Naive B cell (primary cell): ENCODE measurements at regions not wholly inside any gene's neighbourhood (a gene's known extent, or its start where the extent isn't known, plus 50 kb on each side); places are given as distances from the start of the nearest gene placed in this dataset.

Source experiments
- ATAC-seq, 2 donors: fragments of 150-1000 bp; cut with Tn5 transposase; 2 replicates each; pipeline ENCODE4 v1.10.0; 2021; ENCODE audit warnings: low read depth in 2 of 2, mild to moderate bottlenecking in 2 of 2, moderate library complexity in 2 of 2
- DNase-seq: peaks from one replicate; pipeline ENCODE4 v3.0.0; 2022
- H3K27ac Mint-ChIP-seq, 6 donors: one replicate each; pipeline ENCODE4 v1.8.0; 2020 to 2022; ENCODE audit warnings: mild to moderate bottlenecking in 6 of 6, mixed read lengths in 6 of 6, moderate library complexity in 5 of 6, inconsistent platforms in 2 of 6
- H3K27me3 Mint-ChIP-seq, 3 donors: one replicate each; pipeline ENCODE4 v1.8.0; 2021 to 2022; ENCODE audit warnings: mixed read lengths in 3 of 3, mild to moderate bottlenecking in 1 of 3
- H3K36me3 Mint-ChIP-seq, 2 donors: one replicate each; pipeline ENCODE4 v1.8.0; 2020 to 2022; ENCODE audit warnings: mixed read lengths in 2 of 2, inconsistent platforms in 1 of 2, mild to moderate bottlenecking in 1 of 2
- H3K4me1 Mint-ChIP-seq, 3 donors: one replicate each; pipeline ENCODE4 v1.8.0; 2020 to 2022; ENCODE audit warnings: mixed read lengths in 3 of 3, inconsistent platforms in 1 of 3, mild to moderate bottlenecking in 1 of 3, moderate library complexity in 1 of 3
- H3K4me3 Mint-ChIP-seq, 8 donors: one replicate each; pipeline ENCODE4 v1.8.0; 2020 to 2022; ENCODE audit warnings: mild to moderate bottlenecking in 8 of 8, mixed read lengths in 8 of 8, moderate library complexity in 8 of 8, inconsistent platforms in 2 of 8
- H3K9me3 Mint-ChIP-seq, 7 donors: one replicate each; pipeline ENCODE4 v1.8.0; 2020 to 2022; ENCODE audit warnings: mixed read lengths in 7 of 7, mild to moderate bottlenecking in 5 of 7, inconsistent platforms in 2 of 7, moderate library complexity in 1 of 7

DNA sequence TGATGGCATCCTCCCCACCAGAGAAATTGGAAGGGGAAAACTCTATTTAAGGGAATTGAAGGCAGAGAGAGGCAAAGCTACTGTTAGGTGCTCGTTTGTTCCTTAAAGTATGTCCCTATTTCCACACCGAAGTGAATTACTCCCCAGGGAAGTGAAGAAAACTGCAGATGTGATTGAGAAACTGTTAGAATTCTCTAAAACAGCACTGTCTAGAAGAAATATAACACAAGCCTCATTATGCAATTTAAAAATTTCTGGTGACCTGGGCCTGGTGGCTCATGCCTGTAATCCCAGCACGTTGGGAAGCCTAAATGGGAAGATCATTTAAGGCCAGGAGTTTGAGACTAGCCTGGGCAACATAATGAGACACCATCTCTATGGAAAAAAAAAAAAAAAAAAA lies 305.0 kb downstream of the SHQ1 start:
- ATAC-seq (no peak), DNase-seq (no peak)
- Mint-ChIP-seq H3K27ac (no peak overlapping the region), H3K9me3 (peaks cover 0 to 8% (median 0%) of the 10 kb centered on the region in 7 donors), H3K4me3 (peak overlapping the region in 1 of 8 donors; percentile 29), H3K27me3 (peaks cover 7 to 8% (median 8%) of the 10 kb centered on the region in 3 donors), H3K4me1 (peaks cover 4 to 17% (median 9%) of the 10 kb centered on the region in 3 donors), H3K36me3 (no peaks in the 10 kb centered on the region)

GRCh38 chr3:72542781-72543180 lies 305.5 kb downstream of the SHQ1 start:
- H3K36me3 Mint-ChIP-seq, result no peaks in the 10 kb centered on the region
- H3K4me1 Mint-ChIP-seq, result peaks cover 4 to 22% (median 10%) of the 10 kb centered on the region in 3 donors
- H3K4me3 Mint-ChIP-seq, result no peak overlapping the region
- no peak for ATAC-seq
- H3K27ac Mint-ChIP-seq, result no peak overlapping the region
- peaks cover 0 to 8% (median 0%) of the 10 kb centered on the region in 7 donors for H3K9me3 Mint-ChIP-seq
- H3K27me3 Mint-ChIP-seq, result peaks cover 7 to 8% (median 8%) of the 10 kb centered on the region in 3 donors
- no peak for DNase-seq

GRCh38 chr3:72539856-72540255 lies 308.4 kb downstream of the SHQ1 start:
- no peak for ATAC-seq
- H3K36me3 Mint-ChIP-seq, result no peaks in the 10 kb centered on the region
- peaks cover 6 to 16% (median 8%) of the 10 kb centered on the region in 3 donors for H3K27me3 Mint-ChIP-seq

GRCh38 chr3:72538070-72538745 lies 310.0 kb downstream of the SHQ1 start:
- Mint-ChIP-seq H3K9me3 (peaks cover 0 to 12% (median 5%) of the 10 kb centered on the region in 7 donors), H3K4me3 (no peak overlapping the region), H3K27ac (no peak overlapping the region), H3K4me1 (peaks cover 21 to 43% (median 22%) of the 10 kb centered on the region in 3 donors), H3K27me3 (peaks cover 15 to 28% (median 19%) of the 10 kb centered on the region in 3 donors), H3K36me3 (peaks cover 0 to 11% of the 10 kb centered on the region in 2 donors)
- ATAC-seq (peak; percentile 44 to 47), DNase-seq (no peak)

More at GRCh38 chr3:72539856-72540255, 308.4 kb downstream of the SHQ1 start:
- H3K27ac Mint-ChIP-seq, result no peak overlapping the region
- H3K4me3 Mint-ChIP-seq, result no peak overlapping the region
- no peak for DNase-seq
- peaks cover 11 to 30% (median 12%) of the 10 kb centered on the region in 3 donors for H3K4me1 Mint-ChIP-seq
- peaks cover 0 to 8% (median 0%) of the 10 kb centered on the region in 7 donors for H3K9me3 Mint-ChIP-seq

DNA sequence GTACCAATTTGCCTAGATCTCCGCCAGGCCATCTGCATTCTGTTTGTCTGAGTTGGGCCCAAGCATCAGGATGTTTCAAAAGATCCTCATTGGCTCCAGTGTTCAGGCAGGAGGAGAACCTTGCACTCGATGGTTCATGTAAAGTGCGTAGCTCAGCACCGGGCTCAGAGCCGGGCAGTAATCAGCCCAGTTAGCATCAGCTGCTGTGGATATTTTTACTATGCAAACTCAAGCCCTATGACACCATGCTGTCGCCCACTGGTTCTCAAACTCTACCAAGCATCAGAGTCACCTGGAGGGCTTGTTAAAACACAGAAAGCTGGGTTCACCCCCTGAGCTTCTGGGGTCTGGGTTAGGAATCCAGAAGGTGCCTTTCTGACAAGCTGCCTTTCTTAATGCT lies 310.8 kb downstream of the SHQ1 start:
- ATAC-seq, result no peak
- peaks cover 11 to 33% (median 22%) of the 10 kb centered on the region in 3 donors for H3K27me3 Mint-ChIP-seq
- H3K4me1 Mint-ChIP-seq, result peaks cover 21 to 43% (median 23%) of the 10 kb centered on the region in 3 donors
- H3K36me3 Mint-ChIP-seq, result peaks cover 0 to 11% of the 10 kb centered on the region in 2 donors
- peaks cover 0 to 12% (median 5%) of the 10 kb centered on the region in 7 donors for H3K9me3 Mint-ChIP-seq
- no peak for DNase-seq
- no peak overlapping the region for H3K27ac Mint-ChIP-seq
- no peak overlapping the region for H3K4me3 Mint-ChIP-seq

- H3K4me3 Mint-ChIP-seq, result no peak overlapping the region
- H3K36me3 Mint-ChIP-seq, result peaks cover 0 to 11% of the 10 kb centered on the region in 2 donors
- H3K9me3 Mint-ChIP-seq, result peaks cover 0 to 12% (median 5%) of the 10 kb centered on the region in 7 donors
- DNase-seq (no peak), ATAC-seq (no peak)
- peaks cover 21 to 43% (median 23%) of the 10 kb centered on the region in 3 donors for H3K4me1 Mint-ChIP-seq
- H3K27me3 Mint-ChIP-seq, result peaks cover 11 to 38% (median 28%) of the 10 kb centered on the region in 3 donors
- no peak overlapping the region for H3K27ac Mint-ChIP-seq
Observed at GRCh38 chr3:72536878-72537267, 311.4 kb downstream of the SHQ1 start.

GRCh38 chr3:72536206-72536877 lies 311.9 kb downstream of the SHQ1 start:
- no peak overlapping the region for H3K4me3 Mint-ChIP-seq
- peaks cover 0 to 7% (median 2%) of the 10 kb centered on the region in 7 donors for H3K9me3 Mint-ChIP-seq
- no peak for DNase-seq
- peaks cover 11 to 38% (median 29%) of the 10 kb centered on the region in 3 donors for H3K27me3 Mint-ChIP-seq
- no peak for ATAC-seq
- H3K4me1 Mint-ChIP-seq, result peaks cover 21 to 43% (median 23%) of the 10 kb centered on the region in 3 donors
- peak overlapping the region in 1 of 6 donors; percentile 12 for H3K27ac Mint-ChIP-seq
- peaks cover 0 to 11% of the 10 kb centered on the region in 2 donors for H3K36me3 Mint-ChIP-seq

- Mint-ChIP-seq H3K36me3 (peaks cover 0 to 11% of the 10 kb centered on the region in 2 donors), H3K4me3 (no peak overlapping the region), H3K27ac (peak overlapping the region in 2 of 6 donors; percentile 6 to 81), H3K9me3 (peaks cover 0 to 7% (median 2%) of the 10 kb centered on the region in 7 donors), H3K4me1 (peaks cover 21 to 43% (median 23%) of the 10 kb centered on the region in 3 donors), H3K27me3 (peaks cover 11 to 38% (median 33%) of the 10 kb centered on the region in 3 donors)
- DNase-seq (no peak), ATAC-seq (peak; percentile 32 to 51)
Observed at GRCh38 chr3:72535772-72536171, 312.5 kb downstream of the SHQ1 start.

- peaks cover 15 to 33% (median 17%) of the 10 kb centered on the region in 3 donors for H3K4me1 Mint-ChIP-seq
- peaks cover 0 to 7% (median 2%) of the 10 kb centered on the region in 7 donors for H3K9me3 Mint-ChIP-seq
- peaks cover 0 to 11% of the 10 kb centered on the region in 2 donors for H3K36me3 Mint-ChIP-seq
- peaks cover 11 to 38% (median 34%) of the 10 kb centered on the region in 3 donors for H3K27me3 Mint-ChIP-seq
- peak; percentile 53 to 78 for ATAC-seq
- H3K4me3 Mint-ChIP-seq, result peak overlapping the region in 7 of 8 donors; percentile 6 to 71 (median 11)
- DNase-seq, result peak; percentile 14
- H3K27ac Mint-ChIP-seq, result peak overlapping the region in 5 of 6 donors; percentile 79 to 98 (median 95)
Observed at GRCh38 chr3:72533591-72534473, 314.4 kb downstream of the SHQ1 start.

- DNase-seq, result no peak
- H3K27me3 Mint-ChIP-seq, result peaks cover 7 to 27% (median 22%) of the 10 kb centered on the region in 3 donors
- H3K4me3 Mint-ChIP-seq, result no peak overlapping the region
- ATAC-seq, result no peak
- peaks cover 0 to 7% (median 2%) of the 10 kb centered on the region in 7 donors for H3K9me3 Mint-ChIP-seq
- peaks cover 10 to 14% (median 11%) of the 10 kb centered on the region in 3 donors for H3K4me1 Mint-ChIP-seq
- no peak overlapping the region for H3K27ac Mint-ChIP-seq
- peaks cover 0 to 11% of the 10 kb centered on the region in 2 donors for H3K36me3 Mint-ChIP-seq
Observed at GRCh38 chr3:72530426-72530825, 317.8 kb downstream of the SHQ1 start.

GRCh38 chr3:72529081-72529480 lies 319.2 kb downstream of the SHQ1 start:
- H3K4me3 Mint-ChIP-seq, result no peak overlapping the region
- peaks cover 0 to 7% (median 2%) of the 10 kb centered on the region in 7 donors for H3K9me3 Mint-ChIP-seq
- DNase-seq (no peak), ATAC-seq (no peak)
- no peak overlapping the region for H3K27ac Mint-ChIP-seq
- H3K36me3 Mint-ChIP-seq, result peaks cover 0 to 9% of the 10 kb centered on the region in 2 donors
- peaks cover 8 to 10% (median 9%) of the 10 kb centered on the region in 3 donors for H3K4me1 Mint-ChIP-seq
- H3K27me3 Mint-ChIP-seq, result peaks cover 7 to 23% (median 18%) of the 10 kb centered on the region in 3 donors

- DNase-seq (peak; percentile 77), ATAC-seq (peak; percentile 98 to 99)
- no peaks in the 10 kb centered on the region for H3K27me3 Mint-ChIP-seq
- H3K9me3 Mint-ChIP-seq, result no peaks in the 10 kb centered on the region
- H3K4me1 Mint-ChIP-seq, result peaks cover 26 to 37% (median 32%) of the 10 kb centered on the region in 3 donors
- H3K27ac Mint-ChIP-seq, result peak overlapping the region; percentile 67 to 92 (median 84)
- H3K36me3 Mint-ChIP-seq, result no peaks in the 10 kb centered on the region
- H3K4me3 Mint-ChIP-seq, result peak overlapping the region; percentile 14 to 84 (median 65)
Observed at GRCh38 chr3:72523429-72524151, 324.7 kb downstream of the SHQ1 start.
